Endothelial cell of umbilical vein (primary cell): ENCODE measurements at regions not wholly inside any gene's neighbourhood (a gene's known extent, or its start where the extent isn't known, plus 50 kb on each side); places are given as distances from the start of the nearest gene placed in this dataset.
"Not testable (repeated sequence)": the region's sequence is repeated elsewhere in the genome, so short reads cannot be mapped to it uniquely, and the experiment has no call there.

Experiments
- CTCF ChIP-seq, 2 donors: IDR thresholded peaks; 1 replicate in 1 of 2; 2 replicates in 1 of 2; pipeline ENCODE4 v1.5.1; 2011; ENCODE audit warnings: low read length in 2 of 2, mild to moderate bottlenecking in 2 of 2, moderate library complexity in 2 of 2, control low read depth in 1 of 2, inconsistent platforms in 1 of 2, low read depth in 1 of 2; ENCODE audit not compliant: insufficient read depth in 1 of 2; ENCODE audit errors: extremely low read depth in 1 of 2
- EZH2 ChIP-seq: IDR thresholded peaks from 2 replicates; pipeline ENCODE4 v1.6.1; 2012; ENCODE audit warnings: borderline replicate concordance, low read depth, mild to moderate bottlenecking, moderate library complexity, low read length, inconsistent platforms; ENCODE audit not compliant: severe bottlenecking
- FOS ChIP-seq: IDR thresholded peaks from 2 replicates; pipeline ENCODE4 v1.6.1; 2011; ENCODE audit warnings: mild to moderate bottlenecking, low read length, moderate library complexity, borderline replicate concordance; ENCODE audit not compliant: insufficient read depth
- GATA2 ChIP-seq: IDR thresholded peaks from 2 replicates; pipeline ENCODE4 v1.7.0; 2011; ENCODE audit warnings: low read depth, mild to moderate bottlenecking, moderate library complexity, mixed read lengths, low read length; ENCODE audit not compliant: insufficient read length, insufficient read depth
- MAX ChIP-seq: IDR thresholded peaks from 2 replicates; pipeline ENCODE4 v1.6.1; 2011; ENCODE audit not compliant: insufficient read depth, insufficient read length
- MYC ChIP-seq: IDR thresholded peaks from one replicate; pipeline ENCODE4 v1.6.1; 2011; ENCODE audit warnings: mild to moderate bottlenecking, low read depth, low read length
- POLR2A ChIP-seq: IDR thresholded peaks from 2 replicates; pipeline ENCODE4 v1.6.1; 2012; ENCODE audit warnings: low read depth, mild to moderate bottlenecking, control low read depth, low read length
- POLR2AphosphoS5 ChIP-seq: IDR thresholded peaks from 2 replicates; pipeline ENCODE4 v1.6.1; 2012; ENCODE audit warnings: low read depth, mild to moderate bottlenecking, control low read depth, low read length, moderate library complexity; ENCODE audit not compliant: insufficient read depth

- TF ChIP-seq MAX; CTCF (IDR thresholded peaks at IDR 0.05; ENCODE audit: extremely low read depth in 1 of 2, insufficient read depth in 1 of 2, low read depth in 1 of 2, low read length in 2 of 2); FOS; POLR2A; POLR2AphosphoS5; EZH2; MYC; GATA2: not testable (repeated sequence)
Measured at GRCh38 chr16:29352617-29352999, 53.9 kb downstream of the NPIPB11 start.
